WTC11 (cell line): ENCODE measurements at regions not wholly inside any gene's neighbourhood (a gene's known extent, or its start where the extent isn't known, plus 50 kb on each side); places are given as distances from the start of the nearest gene placed in this dataset.

Experiments used
- CBFB ChIP-seq: sonication (generic); formaldehyde crosslinking; IDR thresholded peaks from 2 replicates; pipeline ENCODE4 v1.8.1; 2022; ENCODE audit warnings: mild to moderate bottlenecking, low read depth, missing genetic modification reagents
- CREB1 ChIP-seq: sonication (generic); formaldehyde crosslinking; IDR thresholded peaks from 2 replicates; pipeline ENCODE4 v1.8.0; 2023; ENCODE audit warnings: mild to moderate bottlenecking, missing genetic modification reagents
- E2F5 ChIP-seq: sonication (generic); formaldehyde crosslinking; IDR thresholded peaks from 2 replicates; pipeline ENCODE4 v1.8.1; 2022; ENCODE audit warnings: mild to moderate bottlenecking, moderate library complexity, missing genetic modification reagents
- ESRRA ChIP-seq: sonication (generic); formaldehyde crosslinking; IDR thresholded peaks from 2 replicates; pipeline ENCODE4 v1.8.1; 2022; ENCODE audit warnings: mild to moderate bottlenecking, missing genetic modification reagents, borderline replicate concordance
- ETV6 ChIP-seq: sonication (generic); formaldehyde crosslinking; IDR thresholded peaks from 2 replicates; pipeline ENCODE4 v1.8.1; 2022; ENCODE audit warnings: mild to moderate bottlenecking, missing genetic modification reagents
- FOXJ3 ChIP-seq: sonication (generic); formaldehyde crosslinking; IDR thresholded peaks from 2 replicates; pipeline ENCODE4 v1.9.0; 2021; ENCODE audit warnings: missing genetic modification reagents, mild to moderate bottlenecking, borderline replicate concordance
- MYBL2 ChIP-seq: sonication (generic); formaldehyde crosslinking; IDR thresholded peaks from 2 replicates; pipeline ENCODE4 v1.8.1; 2023; ENCODE audit warnings: mild to moderate bottlenecking, moderate library complexity, missing genetic modification reagents
- SOX15 ChIP-seq: fragments of 250-450 bp; sonication (Bioruptor Pico); IDR thresholded peaks from 2 replicates; pipeline ENCODE4 v1.9.0; 2021; ENCODE audit warnings: mild to moderate bottlenecking
- USF2 ChIP-seq: sonication (generic); formaldehyde crosslinking; IDR thresholded peaks from 2 replicates; pipeline ENCODE4 v1.8.1; 2023; ENCODE audit warnings: mild to moderate bottlenecking, missing genetic modification reagents, moderate library complexity
- ZNF281 ChIP-seq: sonication (generic); formaldehyde crosslinking; IDR thresholded peaks from 2 replicates; pipeline ENCODE4 v1.8.0; 2023; ENCODE audit warnings: mild to moderate bottlenecking, missing genetic modification reagents
- TF ChIP-seq, protein P1 (sequence below): fragments of 200-600 bp; IDR thresholded peaks from 2 replicates; pipeline ENCODE4 v1.8.0; 2022; ENCODE audit warnings: antibody characterized with exemption
- TF ChIP-seq, protein P2 (sequence below): sonication (generic); formaldehyde crosslinking; IDR thresholded peaks from 2 replicates; pipeline ENCODE4 v1.8.1; 2022; ENCODE audit warnings: low read depth, missing genetic modification reagents, borderline replicate concordance
- TF ChIP-seq, protein P3 (sequence below): fragments of 250-450 bp; sonication (Bioruptor Pico); IDR thresholded peaks from 2 replicates; pipeline ENCODE4 v1.8.0; 2021; ENCODE audit warnings: mild to moderate bottlenecking

- TF ChIP-seq, protein P1, sequence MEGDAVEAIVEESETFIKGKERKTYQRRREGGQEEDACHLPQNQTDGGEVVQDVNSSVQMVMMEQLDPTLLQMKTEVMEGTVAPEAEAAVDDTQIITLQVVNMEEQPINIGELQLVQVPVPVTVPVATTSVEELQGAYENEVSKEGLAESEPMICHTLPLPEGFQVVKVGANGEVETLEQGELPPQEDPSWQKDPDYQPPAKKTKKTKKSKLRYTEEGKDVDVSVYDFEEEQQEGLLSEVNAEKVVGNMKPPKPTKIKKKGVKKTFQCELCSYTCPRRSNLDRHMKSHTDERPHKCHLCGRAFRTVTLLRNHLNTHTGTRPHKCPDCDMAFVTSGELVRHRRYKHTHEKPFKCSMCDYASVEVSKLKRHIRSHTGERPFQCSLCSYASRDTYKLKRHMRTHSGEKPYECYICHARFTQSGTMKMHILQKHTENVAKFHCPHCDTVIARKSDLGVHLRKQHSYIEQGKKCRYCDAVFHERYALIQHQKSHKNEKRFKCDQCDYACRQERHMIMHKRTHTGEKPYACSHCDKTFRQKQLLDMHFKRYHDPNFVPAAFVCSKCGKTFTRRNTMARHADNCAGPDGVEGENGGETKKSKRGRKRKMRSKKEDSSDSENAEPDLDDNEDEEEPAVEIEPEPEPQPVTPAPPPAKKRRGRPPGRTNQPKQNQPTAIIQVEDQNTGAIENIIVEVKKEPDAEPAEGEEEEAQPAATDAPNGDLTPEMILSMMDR: no peak
- TF ChIP-seq ZNF281 (CRISPR knock-in tag): no peak
- TF ChIP-seq SOX15 (CRISPR knock-in tag): no peak
- no peak for TF ChIP-seq CREB1 (CRISPR knock-in tag)
- TF ChIP-seq E2F5 (CRISPR knock-in tag): no peak
- TF ChIP-seq USF2: no peak
- TF ChIP-seq MYBL2 (CRISPR knock-in tag): no peak
- no peak for TF ChIP-seq ETV6 (CRISPR knock-in tag)
- TF ChIP-seq ESRRA: no peak
- no peak for TF ChIP-seq FOXJ3 (CRISPR knock-in tag)
- TF ChIP-seq CBFB (CRISPR knock-in tag): no peak
- TF ChIP-seq, protein P2, sequence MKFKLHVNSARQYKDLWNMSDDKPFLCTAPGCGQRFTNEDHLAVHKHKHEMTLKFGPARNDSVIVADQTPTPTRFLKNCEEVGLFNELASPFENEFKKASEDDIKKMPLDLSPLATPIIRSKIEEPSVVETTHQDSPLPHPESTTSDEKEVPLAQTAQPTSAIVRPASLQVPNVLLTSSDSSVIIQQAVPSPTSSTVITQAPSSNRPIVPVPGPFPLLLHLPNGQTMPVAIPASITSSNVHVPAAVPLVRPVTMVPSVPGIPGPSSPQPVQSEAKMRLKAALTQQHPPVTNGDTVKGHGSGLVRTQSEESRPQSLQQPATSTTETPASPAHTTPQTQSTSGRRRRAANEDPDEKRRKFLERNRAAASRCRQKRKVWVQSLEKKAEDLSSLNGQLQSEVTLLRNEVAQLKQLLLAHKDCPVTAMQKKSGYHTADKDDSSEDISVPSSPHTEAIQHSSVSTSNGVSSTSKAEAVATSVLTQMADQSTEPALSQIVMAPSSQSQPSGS (CRISPR knock-in tag): no peak
- TF ChIP-seq, protein P3, sequence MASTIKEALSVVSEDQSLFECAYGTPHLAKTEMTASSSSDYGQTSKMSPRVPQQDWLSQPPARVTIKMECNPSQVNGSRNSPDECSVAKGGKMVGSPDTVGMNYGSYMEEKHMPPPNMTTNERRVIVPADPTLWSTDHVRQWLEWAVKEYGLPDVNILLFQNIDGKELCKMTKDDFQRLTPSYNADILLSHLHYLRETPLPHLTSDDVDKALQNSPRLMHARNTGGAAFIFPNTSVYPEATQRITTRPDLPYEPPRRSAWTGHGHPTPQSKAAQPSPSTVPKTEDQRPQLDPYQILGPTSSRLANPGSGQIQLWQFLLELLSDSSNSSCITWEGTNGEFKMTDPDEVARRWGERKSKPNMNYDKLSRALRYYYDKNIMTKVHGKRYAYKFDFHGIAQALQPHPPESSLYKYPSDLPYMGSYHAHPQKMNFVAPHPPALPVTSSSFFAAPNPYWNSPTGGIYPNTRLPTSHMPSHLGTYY: no peak
Measured at GRCh38 chr18:42437001-42437400, 482.0 kb downstream of the PIK3C3 start.
